HFF-Myc (cell line): ENCODE measurements at regions not wholly inside any gene's neighbourhood (a gene's known extent, or its start where the extent isn't known, plus 50 kb on each side); places are given as distances from the start of the nearest gene placed in this dataset.

Experiments used
- DNase-seq: peaks from one replicate; pipeline ENCODE4 v3.0.0-alpha.2; 2011; ENCODE audit warnings: low read depth; ENCODE audit errors: extremely low read depth
- H3K4me3 ChIP-seq: replicated peaks from 2 replicates; pipeline ENCODE4 v1.5.1; 2011; ENCODE audit warnings: low read depth, mild to moderate bottlenecking, control low read depth, low read length
- CTCF ChIP-seq: IDR thresholded peaks from 2 replicates; pipeline ENCODE4 v1.5.1; 2012; ENCODE audit warnings: mild to moderate bottlenecking, low read depth, low read length, control low read depth; ENCODE audit errors: missing control alignments

GRCh38 chr18:54702686-54703085 lies 111.6 kb downstream of the DYNAP start:
- H3K4me3 ChIP-seq = no peak overlapping the region
- no peak for DNase-seq
- no peak for TF ChIP-seq CTCF

GRCh38 chr18:54710074-54710899 lies 118.0 kb upstream of the RAB27B start:
- no peak for DNase-seq
- no peak overlapping the region for H3K4me3 ChIP-seq
- TF ChIP-seq CTCF = no peak

- H3K4me3 ChIP-seq = no peak overlapping the region
- no peak for DNase-seq
- no peak for TF ChIP-seq CTCF
Measured at GRCh38 chr18:54710900-54711281, 117.4 kb upstream of the RAB27B start.

- no peak for DNase-seq
- no peak for TF ChIP-seq CTCF
- H3K4me3 ChIP-seq = no peak overlapping the region
Measured at GRCh38 chr18:54712306-54712705, 116.0 kb upstream of the RAB27B start.

- H3K4me3 ChIP-seq = no peak overlapping the region
- no peak for DNase-seq
- TF ChIP-seq CTCF = no peak
Measured at GRCh38 chr18:54712758-54713157, 115.5 kb upstream of the RAB27B start.

- TF ChIP-seq CTCF = no peak
- DNase-seq = no peak
- no peak overlapping the region for H3K4me3 ChIP-seq
Measured at GRCh38 chr18:54713386-54713785, 114.9 kb upstream of the RAB27B start.

GRCh38 chr18:54714851-54715250 lies 113.4 kb upstream of the RAB27B start:
- TF ChIP-seq CTCF = no peak
- no peak for DNase-seq
- H3K4me3 ChIP-seq = no peak overlapping the region
